ENCODE measurements at regions not wholly inside any gene's neighbourhood (a gene's known extent, or its start where the extent isn't known, plus 50 kb on each side); places are given as distances from the start of the nearest gene placed in this dataset.

GRCh38 chr9:22383718-22384117 lies 62.9 kb upstream of the DMRTA1 start:
- no peak for TF ChIP-seq REST (IDR thresholded peaks at IDR 0.05; ENCODE audit: low read depth, low read length)
- no peak for TF ChIP-seq PKNOX1 (IDR thresholded peaks at IDR 0.05)
- no peak for TF ChIP-seq MYC (IDR thresholded peaks at IDR 0.05; ENCODE audit: insufficient read depth, insufficient read length, insufficient replicate concordance, low read length, severe bottlenecking)
- TF ChIP-seq YY1 (IDR thresholded peaks at IDR 0.05; ENCODE audit: low read depth, low read length): no peak
- TF ChIP-seq SPI1 (IDR thresholded peaks at IDR 0.05; ENCODE audit: borderline replicate concordance, insufficient read depth, low read depth, low read length): no peak
- TF ChIP-seq BRCA1 (IDR thresholded peaks at IDR 0.05; ENCODE audit: low read depth, low read length): no peak
- TF ChIP-seq GABPA (IDR thresholded peaks at IDR 0.05; ENCODE audit: low read depth): no peak
- no peak for TF ChIP-seq CEBPB (IDR thresholded peaks at IDR 0.05; ENCODE audit: borderline replicate concordance in 1 of 2, low read depth in 2 of 2, low read length in 2 of 2)
- no peak for TF ChIP-seq SP1 (IDR thresholded peaks at IDR 0.05; ENCODE audit: low read depth, low read length)
- no peak for TF ChIP-seq POLR2A (IDR thresholded peaks at IDR 0.05; ENCODE audit: low read depth, low read length)
- TF ChIP-seq CTCF (IDR thresholded peaks at IDR 0.05 in 2 of 3, conservative IDR thresholded peaks at IDR 0.05 in 1 of 3; ENCODE audit: control insufficient read depth in 2 of 3, extremely low read depth in 1 of 3, insufficient read depth in 1 of 3, low read depth in 3 of 3, low read length in 3 of 3): no peak
- TF ChIP-seq ESRRA (IDR thresholded peaks at IDR 0.05; ENCODE audit: low read length): no peak
- TF ChIP-seq EZH2 (IDR thresholded peaks at IDR 0.05; ENCODE audit: borderline replicate concordance, control insufficient read depth, low read depth, low read length): no peak
